ENCODE measurements at regions not wholly inside any gene's neighbourhood (a gene's known extent, or its start where the extent isn't known, plus 50 kb on each side); places are given as distances from the start of the nearest gene placed in this dataset.
"Not testable (repeated sequence)": the region's sequence is repeated elsewhere in the genome, so short reads cannot be mapped to it uniquely, and the experiment has no call there.

- DNase-seq, result no peak
Observed at GRCh38 chr2:150370561-150370960, 116.9 kb downstream of the RND3 start.

- DNase-seq, result no peak
Observed at GRCh38 chr2:150369862-150370261, 117.6 kb downstream of the RND3 start.

GRCh38 chr2:150358468-150358807 lies 129.0 kb downstream of the RND3 start:
- DNase-seq, result no peak

GRCh38 chr2:150357770-150358467 lies 129.5 kb downstream of the RND3 start:
- DNase-seq, result no peak

GRCh38 chr2:150355440-150355839 lies 132.0 kb downstream of the RND3 start:
- no peak for DNase-seq

GRCh38 chr2:150353376-150353775 lies 134.1 kb downstream of the RND3 start:
- DNase-seq, result no peak

GRCh38 chr2:150351922-150352321 lies 135.5 kb downstream of the RND3 start:
- DNase-seq, result no peak

GRCh38 chr2:150350500-150350899 lies 137.0 kb downstream of the RND3 start:
- DNase-seq, result no peak

- DNase-seq, result no peak
Observed at GRCh38 chr2:150346806-150347205, 140.7 kb downstream of the RND3 start.

GRCh38 chr2:150341982-150342680 lies 145.3 kb downstream of the RND3 start:
- DNase-seq, result no peak

GRCh38 chr2:150339951-150340350 lies 147.5 kb downstream of the RND3 start:
- no peak for DNase-seq

- DNase-seq, result no peak
Observed at GRCh38 chr2:150339282-150339681, 148.2 kb downstream of the RND3 start.

GRCh38 chr2:150335596-150335995 lies 151.9 kb downstream of the RND3 start:
- DNase-seq, result no peak

GRCh38 chr2:150332383-150332782 lies 155.1 kb downstream of the RND3 start:
- no peak for DNase-seq

GRCh38 chr2:150327564-150328489 lies 159.6 kb downstream of the RND3 start:
- DNase-seq, result no peak

- DNase-seq, result no peak
Observed at GRCh38 chr2:150325656-150326314, 161.7 kb downstream of the RND3 start.

GRCh38 chr2:150323071-150323470 lies 164.4 kb downstream of the RND3 start:
- not testable (repeated sequence) for DNase-seq

GRCh38 chr2:150320608-150321007 lies 166.9 kb downstream of the RND3 start:
- DNase-seq, result no peak

- no peak for DNase-seq
Observed at GRCh38 chr2:150319658-150320555, 167.6 kb downstream of the RND3 start.

GRCh38 chr2:150319085-150319484 lies 168.4 kb downstream of the RND3 start:
- DNase-seq, result no peak

- no peak for DNase-seq
Observed at GRCh38 chr2:150312271-150312670, 175.2 kb downstream of the RND3 start.

Measured in SHP77 treated with DMSO at 0.1 percent for 48 hours (cell line).